ENCODE measurements at regions not wholly inside any gene's neighbourhood (a gene's known extent, or its start where the extent isn't known, plus 50 kb on each side); places are given as distances from the start of the nearest gene placed in this dataset.

DNA sequence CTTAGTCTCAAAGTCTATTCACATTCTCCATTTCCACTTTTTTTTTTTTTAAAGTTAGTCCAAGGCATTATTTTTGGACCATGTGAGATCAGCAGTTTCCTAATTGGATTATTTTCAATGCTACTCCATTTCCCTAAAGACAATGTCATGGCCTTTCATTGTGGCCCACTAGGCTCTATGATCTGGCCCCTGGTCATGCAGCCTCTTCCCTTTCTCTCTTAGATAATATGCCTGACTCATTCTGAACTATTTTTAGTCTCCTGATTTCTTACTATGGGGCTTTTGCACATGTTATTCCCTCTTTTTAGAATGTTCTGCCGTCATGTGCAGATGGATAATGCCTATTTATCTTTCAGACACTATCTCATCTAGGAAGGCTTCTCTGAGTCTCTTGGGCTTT, 157.3 kb downstream of the TMA16 start:
- TF ChIP-seq, protein P1, sequence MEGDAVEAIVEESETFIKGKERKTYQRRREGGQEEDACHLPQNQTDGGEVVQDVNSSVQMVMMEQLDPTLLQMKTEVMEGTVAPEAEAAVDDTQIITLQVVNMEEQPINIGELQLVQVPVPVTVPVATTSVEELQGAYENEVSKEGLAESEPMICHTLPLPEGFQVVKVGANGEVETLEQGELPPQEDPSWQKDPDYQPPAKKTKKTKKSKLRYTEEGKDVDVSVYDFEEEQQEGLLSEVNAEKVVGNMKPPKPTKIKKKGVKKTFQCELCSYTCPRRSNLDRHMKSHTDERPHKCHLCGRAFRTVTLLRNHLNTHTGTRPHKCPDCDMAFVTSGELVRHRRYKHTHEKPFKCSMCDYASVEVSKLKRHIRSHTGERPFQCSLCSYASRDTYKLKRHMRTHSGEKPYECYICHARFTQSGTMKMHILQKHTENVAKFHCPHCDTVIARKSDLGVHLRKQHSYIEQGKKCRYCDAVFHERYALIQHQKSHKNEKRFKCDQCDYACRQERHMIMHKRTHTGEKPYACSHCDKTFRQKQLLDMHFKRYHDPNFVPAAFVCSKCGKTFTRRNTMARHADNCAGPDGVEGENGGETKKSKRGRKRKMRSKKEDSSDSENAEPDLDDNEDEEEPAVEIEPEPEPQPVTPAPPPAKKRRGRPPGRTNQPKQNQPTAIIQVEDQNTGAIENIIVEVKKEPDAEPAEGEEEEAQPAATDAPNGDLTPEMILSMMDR (IDR thresholded peaks at IDR 0.05) = no peak
- TF ChIP-seq FOXK1 (CRISPR knock-in tag; IDR thresholded peaks at IDR 0.05) (no peak), GTF2I (CRISPR knock-in tag; conservative IDR thresholded peaks at IDR 0.05) (no peak), MAX (CRISPR knock-in tag; IDR thresholded peaks at IDR 0.05) (no peak), ATF3 (CRISPR knock-in tag; conservative IDR thresholded peaks at IDR 0.05) (no peak), NR3C1 (CRISPR knock-in tag; conservative IDR thresholded peaks at IDR 0.05; ENCODE audit: low read depth) (no peak), ZNF232 (CRISPR knock-in tag; IDR thresholded peaks at IDR 0.05) (no peak), ZNF263 (CRISPR knock-in tag; IDR thresholded peaks at IDR 0.05; ENCODE audit: low read depth) (no peak), ESRRA (CRISPR knock-in tag; IDR thresholded peaks at IDR 0.05; ENCODE audit: borderline replicate concordance) (no peak), ZNF512 (CRISPR knock-in tag; IDR thresholded peaks at IDR 0.05; ENCODE audit: borderline replicate concordance) (no peak), USF2 (CRISPR knock-in tag; IDR thresholded peaks at IDR 0.05) (no peak), NFE2L1 (CRISPR knock-in tag; IDR thresholded peaks at IDR 0.05) (no peak), FOXP1 (CRISPR knock-in tag; IDR thresholded peaks at IDR 0.05; ENCODE audit: borderline replicate concordance) (no peak)

Data from WTC11 (cell line).